OCI-LY7 (cell line): ENCODE measurements at regions not wholly inside any gene's neighbourhood (a gene's known extent, or its start where the extent isn't known, plus 50 kb on each side); places are given as distances from the start of the nearest gene placed in this dataset.

Experiments used
- EZH2phosphoT487 ChIP-seq: fragments of 200-600 bp; sonication (generic); IDR thresholded peaks from 2 replicates; pipeline ENCODE4 v1.6.1; 2018; ENCODE audit warnings: low read depth, borderline replicate concordance, mild to moderate bottlenecking, mixed run types, antibody characterized with exemption, low read length, moderate library complexity, mixed read lengths
- TF ChIP-seq, protein P1 (sequence below): fragments of 200-600 bp; sonication (generic); conservative IDR thresholded peaks from 2 replicates; pipeline ENCODE4 v1.5.1; 2014; ENCODE audit warnings: mild to moderate bottlenecking, antibody characterized with exemption, low read length, moderate library complexity, mixed read lengths

DNA sequence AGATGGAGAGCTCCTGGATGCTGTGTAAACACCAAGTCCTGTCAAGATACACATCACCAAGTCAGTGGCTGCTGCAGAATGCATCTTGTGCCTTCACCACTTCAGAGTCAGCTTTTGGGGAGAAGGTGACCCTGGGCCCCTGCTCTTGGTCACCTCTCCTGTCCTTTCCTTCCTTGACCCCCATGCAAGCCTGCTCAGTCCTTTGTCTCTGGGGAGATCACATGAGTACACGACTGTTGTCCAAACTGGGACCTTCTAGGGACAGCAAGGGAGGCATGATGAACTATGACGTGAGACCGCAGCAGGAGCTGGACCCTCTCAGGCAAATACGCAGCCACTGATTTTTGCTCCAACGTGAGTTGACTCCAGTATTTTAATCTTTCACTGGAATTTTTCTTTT, 706.9 kb upstream of the ID2 start:
- TF ChIP-seq, protein P1, sequence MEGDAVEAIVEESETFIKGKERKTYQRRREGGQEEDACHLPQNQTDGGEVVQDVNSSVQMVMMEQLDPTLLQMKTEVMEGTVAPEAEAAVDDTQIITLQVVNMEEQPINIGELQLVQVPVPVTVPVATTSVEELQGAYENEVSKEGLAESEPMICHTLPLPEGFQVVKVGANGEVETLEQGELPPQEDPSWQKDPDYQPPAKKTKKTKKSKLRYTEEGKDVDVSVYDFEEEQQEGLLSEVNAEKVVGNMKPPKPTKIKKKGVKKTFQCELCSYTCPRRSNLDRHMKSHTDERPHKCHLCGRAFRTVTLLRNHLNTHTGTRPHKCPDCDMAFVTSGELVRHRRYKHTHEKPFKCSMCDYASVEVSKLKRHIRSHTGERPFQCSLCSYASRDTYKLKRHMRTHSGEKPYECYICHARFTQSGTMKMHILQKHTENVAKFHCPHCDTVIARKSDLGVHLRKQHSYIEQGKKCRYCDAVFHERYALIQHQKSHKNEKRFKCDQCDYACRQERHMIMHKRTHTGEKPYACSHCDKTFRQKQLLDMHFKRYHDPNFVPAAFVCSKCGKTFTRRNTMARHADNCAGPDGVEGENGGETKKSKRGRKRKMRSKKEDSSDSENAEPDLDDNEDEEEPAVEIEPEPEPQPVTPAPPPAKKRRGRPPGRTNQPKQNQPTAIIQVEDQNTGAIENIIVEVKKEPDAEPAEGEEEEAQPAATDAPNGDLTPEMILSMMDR: no peak
- no peak for TF ChIP-seq EZH2phosphoT487
